ENCODE measurements at regions not wholly inside any gene's neighbourhood (a gene's known extent, or its start where the extent isn't known, plus 50 kb on each side); places are given as distances from the start of the nearest gene placed in this dataset.

DNA sequence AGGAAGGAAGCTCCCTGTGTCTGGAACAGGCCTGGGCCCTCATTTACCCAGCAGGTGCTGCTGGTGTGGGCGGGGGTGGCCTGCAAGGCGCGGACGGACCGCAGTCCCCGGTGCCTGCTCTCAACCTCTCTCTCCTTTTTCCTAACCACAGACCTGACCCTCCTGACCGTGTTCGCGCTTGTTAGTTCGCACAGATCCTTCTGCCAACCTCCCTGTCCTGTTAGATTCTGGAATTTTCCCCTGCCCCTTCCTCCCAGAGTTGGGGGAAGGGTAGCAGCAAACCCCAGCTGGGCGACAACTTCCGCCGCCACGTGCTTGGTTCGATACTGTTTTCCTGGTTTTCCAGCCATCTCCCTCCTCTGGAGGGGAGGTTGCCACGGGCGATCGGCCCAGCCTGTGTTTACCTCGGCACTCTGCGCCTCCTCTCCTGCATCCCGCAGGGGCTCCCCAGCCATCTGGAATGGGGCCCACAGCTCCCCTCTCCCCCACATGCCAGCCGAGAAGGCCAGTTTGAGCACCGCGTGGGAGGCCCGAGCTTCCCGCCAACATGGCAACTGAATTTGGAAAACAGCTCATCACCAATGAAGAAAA lies 70.8 kb upstream of the UNC5A start:
- TF ChIP-seq, protein P1, sequence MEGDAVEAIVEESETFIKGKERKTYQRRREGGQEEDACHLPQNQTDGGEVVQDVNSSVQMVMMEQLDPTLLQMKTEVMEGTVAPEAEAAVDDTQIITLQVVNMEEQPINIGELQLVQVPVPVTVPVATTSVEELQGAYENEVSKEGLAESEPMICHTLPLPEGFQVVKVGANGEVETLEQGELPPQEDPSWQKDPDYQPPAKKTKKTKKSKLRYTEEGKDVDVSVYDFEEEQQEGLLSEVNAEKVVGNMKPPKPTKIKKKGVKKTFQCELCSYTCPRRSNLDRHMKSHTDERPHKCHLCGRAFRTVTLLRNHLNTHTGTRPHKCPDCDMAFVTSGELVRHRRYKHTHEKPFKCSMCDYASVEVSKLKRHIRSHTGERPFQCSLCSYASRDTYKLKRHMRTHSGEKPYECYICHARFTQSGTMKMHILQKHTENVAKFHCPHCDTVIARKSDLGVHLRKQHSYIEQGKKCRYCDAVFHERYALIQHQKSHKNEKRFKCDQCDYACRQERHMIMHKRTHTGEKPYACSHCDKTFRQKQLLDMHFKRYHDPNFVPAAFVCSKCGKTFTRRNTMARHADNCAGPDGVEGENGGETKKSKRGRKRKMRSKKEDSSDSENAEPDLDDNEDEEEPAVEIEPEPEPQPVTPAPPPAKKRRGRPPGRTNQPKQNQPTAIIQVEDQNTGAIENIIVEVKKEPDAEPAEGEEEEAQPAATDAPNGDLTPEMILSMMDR (conservative IDR thresholded peaks at IDR 0.05 in 1 of 2, IDR thresholded peaks at IDR 0.05 in 1 of 2; ENCODE audit: extremely low read depth in 1 of 2, insufficient read depth in 1 of 2, low read depth in 1 of 2, low read length in 2 of 2): no peak
- TF ChIP-seq EZH2 (IDR thresholded peaks at IDR 0.05; ENCODE audit: borderline replicate concordance, low read length): no peak

Data from mammary epithelial cell (primary cell).